ENCODE measurements at regions not wholly inside any gene's neighbourhood (a gene's known extent, or its start where the extent isn't known, plus 50 kb on each side); places are given as distances from the start of the nearest gene placed in this dataset.

DNA sequence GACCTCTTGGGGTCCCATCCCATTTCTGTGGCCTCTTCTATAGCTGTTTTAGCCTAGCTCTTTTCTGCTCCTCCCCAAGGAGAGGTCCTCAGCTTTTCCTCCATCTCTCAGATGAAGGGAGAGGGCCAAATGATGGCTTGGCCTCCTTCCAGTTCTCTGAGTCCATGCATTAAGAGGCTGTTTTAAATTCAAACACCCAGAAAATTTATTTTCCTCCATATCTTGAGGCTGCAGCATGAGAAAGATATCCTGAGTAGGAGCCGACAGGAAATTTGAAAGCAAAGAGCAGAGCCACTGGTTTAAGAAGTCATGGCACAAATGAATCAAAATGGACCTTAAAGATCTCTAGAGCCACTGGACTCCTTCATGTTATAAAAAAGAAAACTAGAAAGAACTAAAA lies 558.8 kb downstream of the MID1IP1 start:
- TF ChIP-seq CTCF (IDR thresholded peaks at IDR 0.05) (no peak), POLR2A (IDR thresholded peaks at IDR 0.05) (no peak)
